ENCODE measurements at regions not wholly inside any gene's neighbourhood (a gene's known extent, or its start where the extent isn't known, plus 50 kb on each side); places are given as distances from the start of the nearest gene placed in this dataset.

GRCh38 chr5:162434281-162434680, 366.7 kb downstream of the GABRG2 start:
- no peaks in the 10 kb centered on the region for H3K4me1 ChIP-seq (ENCODE audit: control insufficient read depth, insufficient read depth, low read length)
- no peak overlapping the region for H3K4me3 ChIP-seq (ENCODE audit: insufficient read depth, low read depth, low read length)
- no peak overlapping the region for H4K91ac ChIP-seq (ENCODE audit: insufficient read depth, low read depth, low read length)
- H2AK5ac ChIP-seq (ENCODE audit: low read depth, low read length) = no peak overlapping the region
- in situ Hi-C loops (cut with MboI; ENCODE audit: low sequenced_read_pairs) (no loop called here), dilution Hi-C loops (cut with HindIII; ENCODE audit: low sequenced_read_pairs, unreplicated experiment) (no loop called here), intact Hi-C loops (cut with micrococcal nuclease) (loop anchor here (5.0 kb wide), 1 partner anchor 1812 kb away; no protein-coding TSS in a partner anchor)
- H2BK15ac ChIP-seq (ENCODE audit: low read depth, low read length) = no peak overlapping the region
- CTCF ChIA-PET = interaction anchor here (0.5 kb wide), 1 partner anchor 12 kb away, joined by 3 read pairs; no protein-coding TSS in a partner anchor
- no peak overlapping the region for H3K23ac ChIP-seq (ENCODE audit: low read depth, low read length)
- ATAC-seq (ENCODE audit: low read depth) (no peak), DNase-seq (no peak)
- BruUV-seq (replicated peaks) = no TSS peak
- WGBS, 2 experiments (ENCODE audit: extremely low coverage in 2 of 2, insufficient read length in 1 of 2) = 0% methylated on average over 1 of the region's 1 CpG; no CpG with 5 or more reads in 1 of the 2 experiments
- H3K14ac ChIP-seq (replicated peaks; ENCODE audit: low read depth, low read length) = no peak overlapping the region
- H4K5ac ChIP-seq (ENCODE audit: low read depth, low read length) = no peak overlapping the region
- H3K79me1 ChIP-seq (ENCODE audit: low read depth in 1 of 2, low read length in 2 of 2) = no peaks in the 10 kb centered on the region
- no peak overlapping the region for H3K18ac ChIP-seq (ENCODE audit: low read depth, low read length)
- no peak overlapping the region for H3K4me2 ChIP-seq (ENCODE audit: low read depth, low read length)
- no peak overlapping the region for H3K56ac ChIP-seq (ENCODE audit: extremely low read depth, insufficient read depth, low read length)
- H2AFZ ChIP-seq (replicated peaks; ENCODE audit: low read length, poor library complexity) = no peak overlapping the region
- TF ChIP-seq CTCF (conservative IDR thresholded peaks at IDR 0.05; ENCODE audit: low read depth, low read length) (no peak), POLR2A (IDR thresholded peaks at IDR 0.05; ENCODE audit: low read depth, low read length) (no peak)
- H3K9ac ChIP-seq (ENCODE audit: low read depth, low read length) = no peak overlapping the region
- no peak overlapping the region for H2BK5ac ChIP-seq (ENCODE audit: low read depth, low read length, poor library complexity, severe bottlenecking)
- H3K4ac ChIP-seq (ENCODE audit: low read depth, low read length) = no peak overlapping the region
- no peak overlapping the region for H2BK120ac ChIP-seq (ENCODE audit: low read depth, low read length)
- no peak overlapping the region for H4K8ac ChIP-seq (ENCODE audit: low read depth in 2 of 2, low read length in 2 of 2)
- no peak overlapping the region for H2AK9ac ChIP-seq (replicated peaks; ENCODE audit: low read depth, low read length, poor library complexity)
- no peak overlapping the region for H3K27ac ChIP-seq (ENCODE audit: insufficient read depth, low read length)
- H2BK20ac ChIP-seq (ENCODE audit: low read depth, low read length) = no peak overlapping the region
- H3K36me3 ChIP-seq (ENCODE audit: control insufficient read depth, insufficient read depth, low read length) = no peaks in the 10 kb centered on the region
- POLR2A ChIA-PET (ENCODE audit: unreplicated experiment) = no interaction called here
- H3K27me3 ChIP-seq (ENCODE audit: control insufficient read depth, insufficient read depth, low read length) = no peaks in the 10 kb centered on the region
- H3K9me1 ChIP-seq (ENCODE audit: insufficient read depth, low read length) = no peaks in the 10 kb centered on the region
- H3K9me3 ChIP-seq (ENCODE audit: control insufficient read depth, insufficient read depth, low read length) = peaks cover 3% of the 10 kb centered on the region; the same call in 1 of the 2 replicates
- H4K20me1 ChIP-seq (ENCODE audit: insufficient read depth, low read length) = no peaks in the 10 kb centered on the region

Data from IMR-90 (cell line).